ENCODE measurements at regions not wholly inside any gene's neighbourhood (a gene's known extent, or its start where the extent isn't known, plus 50 kb on each side); places are given as distances from the start of the nearest gene placed in this dataset.

DNA sequence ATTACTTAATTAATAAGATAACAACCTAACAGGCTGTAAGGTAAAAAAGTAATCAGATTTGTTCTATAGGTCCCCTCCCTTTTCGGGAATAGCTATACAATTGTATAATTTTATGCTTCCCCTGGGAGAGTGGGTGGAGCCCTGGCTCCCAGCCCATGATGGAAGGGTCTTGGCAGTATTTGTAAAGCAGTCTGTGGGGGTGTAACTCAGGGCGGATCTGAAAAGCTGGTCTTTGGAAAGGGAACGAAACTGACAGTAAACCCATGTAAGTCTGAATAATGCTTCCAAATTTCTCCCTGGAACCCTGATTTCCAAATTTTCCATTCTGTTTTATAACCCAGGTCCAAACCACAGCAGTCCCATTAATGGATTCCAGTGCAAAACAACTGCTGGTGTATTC, 110.4 kb downstream of the DAD1 start:
- POLR2A ChIA-PET: interaction anchor here (1.2 to 2.0 kb wide), 2 partner anchors 14 to 78 kb away, joined by 3 to 6 read pairs; no protein-coding TSS in a partner anchor
- H3K9ac ChIP-seq (ENCODE audit: low read length): no peak overlapping the region
- H3K4me1 ChIP-seq (ENCODE audit: control insufficient read depth in 2 of 2, insufficient read depth in 2 of 2, low read length in 2 of 2): peaks cover 85 to 94% of the 10 kb centered on the region in 2 donors
- Mint-ChIP-seq H3K27me3 (no peaks in the 10 kb centered on the region), H3K4me1 (peaks cover 95% of the 10 kb centered on the region), H3K27ac (peak overlapping the region; percentile 79), H3K4me3 (peak overlapping the region; percentile 83), H3K9me3 (ENCODE audit: insufficient read depth) (no peaks in the 10 kb centered on the region)
- H3K9me3 ChIP-seq (ENCODE audit: control extremely low read depth in 1 of 3, control insufficient read depth in 2 of 3, insufficient read depth in 1 of 3, low read length in 2 of 3): no peaks in the 10 kb centered on the region
- H3K27ac ChIP-seq (ENCODE audit: low read length in 2 of 2): peak overlapping the region; percentile 3 to 51
- H4K20me1 ChIP-seq (ENCODE audit: control insufficient read depth, insufficient read depth, low read length, poor library complexity, severe bottlenecking): no peaks in the 10 kb centered on the region
- TF ChIP-seq EZH2 (IDR thresholded peaks at IDR 0.05; ENCODE audit: borderline replicate concordance, insufficient read depth, low read depth, low read length, poor library complexity, severe bottlenecking): no peak
- TF ChIP-seq CTCF (IDR thresholded peaks at IDR 0.05): no peak
- H3K4me3 ChIP-seq (ENCODE audit: control extremely low read depth in 1 of 5, extremely low read depth in 1 of 5, insufficient read depth in 1 of 5, low read depth in 2 of 5, low read length in 4 of 5): no peak overlapping the region
- ATAC-seq (ENCODE audit: low read depth) (no peak), DNase-seq (no peak)
- peaks cover 5% of the 10 kb centered on the region for H3K79me2 ChIP-seq (ENCODE audit: control insufficient read depth, insufficient read depth, low read length)
- no peaks in the 10 kb centered on the region for H3K27me3 ChIP-seq (replicated peaks in 1 of 4; ENCODE audit: control extremely low read depth in 1 of 4, control insufficient read depth in 3 of 4, insufficient read depth in 4 of 4, low read length in 3 of 4)
- no peak overlapping the region for H2AFZ ChIP-seq (ENCODE audit: insufficient read depth, low read depth, low read length, poor library complexity, severe bottlenecking)
- H3K36me3 ChIP-seq (replicated peaks in 1 of 2; ENCODE audit: control extremely low read depth in 1 of 2, control insufficient read depth in 1 of 2, extremely low read depth in 1 of 2, insufficient read depth in 2 of 2, low read length in 1 of 2): no peaks in the 10 kb centered on the region
- CTCF ChIA-PET: interaction anchor here (0.9 to 14.6 kb wide), 8 partner anchors 9 to 92 kb away, joined by 3 to 177 read pairs (median 8); no protein-coding TSS in a partner anchor
- peak overlapping the region; percentile 57 for H3K4me2 ChIP-seq (replicated peaks; ENCODE audit: low read depth, low read length, poor library complexity, severe bottlenecking)
- WGBS (ENCODE audit: insufficient coverage): 67% methylated on average over 1 of the region's 3 CpGs
- intact Hi-C loops (cut with micrococcal nuclease): no loop called here

DNA sequence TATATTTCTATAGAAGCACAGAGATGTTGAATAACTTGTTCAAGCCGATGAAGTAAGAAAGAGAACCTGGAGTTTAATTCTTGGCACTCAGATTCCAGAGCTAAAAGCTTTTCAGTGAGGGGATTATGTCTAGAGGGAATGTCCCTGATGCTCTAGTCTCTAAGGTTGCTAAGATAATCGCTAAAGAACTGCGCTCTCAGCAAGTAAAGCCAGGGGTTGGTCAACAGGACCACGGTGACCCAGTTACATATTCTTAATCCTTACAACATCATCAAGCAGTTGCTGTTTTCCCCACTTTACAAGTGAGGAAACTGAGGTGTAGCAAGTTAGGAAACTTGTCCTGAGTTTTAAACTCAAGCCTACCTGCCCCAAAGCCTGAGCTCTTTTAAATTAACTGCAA, 110.8 kb downstream of the DAD1 start:
- ChIA-PET POLR2A (interaction anchor here (1.2 to 2.0 kb wide), 2 partner anchors 15 to 78 kb away, joined by 3 to 6 read pairs; no protein-coding TSS in a partner anchor), CTCF (interaction anchor here (0.9 to 14.6 kb wide), 10 partner anchors 9 to 92 kb away, joined by 3 to 177 read pairs (median 9); no protein-coding TSS in a partner anchor)
- Histone ChIP-seq H3K9me3 (ENCODE audit: control extremely low read depth in 1 of 3, control insufficient read depth in 2 of 3, insufficient read depth in 1 of 3, low read length in 2 of 3) (no peaks in the 10 kb centered on the region), H4K20me1 (ENCODE audit: control insufficient read depth, insufficient read depth, low read length, poor library complexity, severe bottlenecking) (no peaks in the 10 kb centered on the region), H3K4me3 (ENCODE audit: control extremely low read depth in 1 of 5, extremely low read depth in 1 of 5, insufficient read depth in 1 of 5, low read depth in 2 of 5, low read length in 4 of 5) (no peak overlapping the region), H3K4me2 (replicated peaks; ENCODE audit: low read depth, low read length, poor library complexity, severe bottlenecking) (peak overlapping the region; percentile 17), H3K4me1 (ENCODE audit: control insufficient read depth in 2 of 2, insufficient read depth in 2 of 2, low read length in 2 of 2) (peaks cover 86 to 94% of the 10 kb centered on the region in 2 donors), H3K79me2 (ENCODE audit: control insufficient read depth, insufficient read depth, low read length) (peaks cover 5% of the 10 kb centered on the region), H3K27ac (ENCODE audit: low read length in 2 of 2) (peak overlapping the region in 1 of 2 donors; percentile 51), H2AFZ (ENCODE audit: insufficient read depth, low read depth, low read length, poor library complexity, severe bottlenecking) (no peak overlapping the region), H3K9ac (ENCODE audit: low read length) (no peak overlapping the region), H3K36me3 (replicated peaks in 1 of 2; ENCODE audit: control extremely low read depth in 1 of 2, control insufficient read depth in 1 of 2, extremely low read depth in 1 of 2, insufficient read depth in 2 of 2, low read length in 1 of 2) (no peaks in the 10 kb centered on the region), H3K27me3 (replicated peaks in 1 of 4; ENCODE audit: control extremely low read depth in 1 of 4, control insufficient read depth in 3 of 4, insufficient read depth in 4 of 4, low read length in 3 of 4) (no peaks in the 10 kb centered on the region)
- intact Hi-C loops (cut with micrococcal nuclease): no loop called here
- H3K27me3 Mint-ChIP-seq: no peaks in the 10 kb centered on the region
- peaks cover 95% of the 10 kb centered on the region for H3K4me1 Mint-ChIP-seq
- peak overlapping the region; percentile 15 for H3K27ac Mint-ChIP-seq
- no peaks in the 10 kb centered on the region for H3K9me3 Mint-ChIP-seq (ENCODE audit: insufficient read depth)
- ATAC-seq (ENCODE audit: low read depth) (no peak), DNase-seq (no peak)
- H3K4me3 Mint-ChIP-seq: no peak overlapping the region
- TF ChIP-seq EZH2 (IDR thresholded peaks at IDR 0.05; ENCODE audit: borderline replicate concordance, insufficient read depth, low read depth, low read length, poor library complexity, severe bottlenecking) (no peak), CTCF (IDR thresholded peaks at IDR 0.05) (no peak)
- WGBS (ENCODE audit: insufficient coverage): no CpG with 5 or more reads among the region's 4 CpGs
